Gastrocnemius medialis (tissue), 4 donors: ENCODE measurements at regions not wholly inside any gene's neighbourhood (a gene's known extent, or its start where the extent isn't known, plus 50 kb on each side); places are given as distances from the start of the nearest gene placed in this dataset.

Source experiments
- POLR2A ChIP-seq, 2 donors: fragments of 450-650 bp; IDR thresholded peaks; one replicate each; pipeline ENCODE4 v1.6.1; 2017; ENCODE audit warnings: antibody characterized with exemption in 2 of 2, mild to moderate bottlenecking in 2 of 2, moderate library complexity in 2 of 2
- TF ChIP-seq, protein P1 (sequence below), 5 experiments: fragments of 450-650 bp in 3 of 5; fragments of 200-600 bp in 2 of 5; sonication (generic) in 2 of 5; IDR thresholded peaks in 4 of 5; conservative IDR thresholded peaks in 1 of 5; 1 replicate in 4 of 5; 2 replicates in 1 of 5; pipeline ENCODE4 v1.5.1; 2016 to 2019; ENCODE audit warnings: antibody characterized with exemption in 5 of 5, mild to moderate bottlenecking in 3 of 5, moderate library complexity in 3 of 5

DNA sequence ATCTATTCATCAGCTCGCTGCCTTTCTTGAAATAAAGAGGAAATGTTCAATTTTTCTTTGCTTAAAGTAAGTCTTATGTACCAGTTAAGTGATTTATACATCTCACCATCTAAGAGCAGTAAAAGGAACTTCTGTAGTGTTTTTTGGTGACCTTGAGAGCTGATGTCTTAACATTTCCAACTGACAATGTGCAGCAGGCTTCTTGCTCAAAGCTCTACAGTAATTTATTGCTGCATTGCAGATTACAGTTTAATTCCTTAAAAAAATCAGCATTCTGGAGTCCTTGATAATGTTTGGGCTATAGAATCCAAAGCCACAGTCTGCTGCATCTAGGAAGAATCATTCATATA, 61.6 kb downstream of the DIPK2A start:
- TF ChIP-seq, protein P1, sequence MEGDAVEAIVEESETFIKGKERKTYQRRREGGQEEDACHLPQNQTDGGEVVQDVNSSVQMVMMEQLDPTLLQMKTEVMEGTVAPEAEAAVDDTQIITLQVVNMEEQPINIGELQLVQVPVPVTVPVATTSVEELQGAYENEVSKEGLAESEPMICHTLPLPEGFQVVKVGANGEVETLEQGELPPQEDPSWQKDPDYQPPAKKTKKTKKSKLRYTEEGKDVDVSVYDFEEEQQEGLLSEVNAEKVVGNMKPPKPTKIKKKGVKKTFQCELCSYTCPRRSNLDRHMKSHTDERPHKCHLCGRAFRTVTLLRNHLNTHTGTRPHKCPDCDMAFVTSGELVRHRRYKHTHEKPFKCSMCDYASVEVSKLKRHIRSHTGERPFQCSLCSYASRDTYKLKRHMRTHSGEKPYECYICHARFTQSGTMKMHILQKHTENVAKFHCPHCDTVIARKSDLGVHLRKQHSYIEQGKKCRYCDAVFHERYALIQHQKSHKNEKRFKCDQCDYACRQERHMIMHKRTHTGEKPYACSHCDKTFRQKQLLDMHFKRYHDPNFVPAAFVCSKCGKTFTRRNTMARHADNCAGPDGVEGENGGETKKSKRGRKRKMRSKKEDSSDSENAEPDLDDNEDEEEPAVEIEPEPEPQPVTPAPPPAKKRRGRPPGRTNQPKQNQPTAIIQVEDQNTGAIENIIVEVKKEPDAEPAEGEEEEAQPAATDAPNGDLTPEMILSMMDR (IDR thresholded peaks at IDR 0.05 in 4 of 5, conservative IDR thresholded peaks at IDR 0.05 in 1 of 5): no peak
- no peak for TF ChIP-seq POLR2A (IDR thresholded peaks at IDR 0.05)
